CD4-positive, CD25-positive, alpha-beta regulatory T cell (primary cell): ENCODE measurements at regions not wholly inside any gene's neighbourhood (a gene's known extent, or its start where the extent isn't known, plus 50 kb on each side); places are given as distances from the start of the nearest gene placed in this dataset.

Experiments
- ATAC-seq, 2 donors: fragments of 150-1000 bp; cut with Tn5 transposase; one replicate each; pipeline ENCODE4 v1.10.0; 2021; ENCODE audit warnings: low read depth in 2 of 2, moderate number of reproducible peaks in 2 of 2, moderate library complexity in 1 of 2
- DNase-seq, 3 donors: peaks; one replicate each; pipeline versions ENCODE4 v3.0.0 to v3.0.0-alpha.2; 2012 to 2022; ENCODE audit warnings: mixed read lengths in 1 of 3
- H3K27ac ChIP-seq: one replicate; pipeline ENCODE4 v1.7.0; 2013; ENCODE audit warnings: mild to moderate bottlenecking, low read length; ENCODE audit not compliant: insufficient read depth, poor library complexity, severe bottlenecking
- H3K27me3 ChIP-seq: one replicate; pipeline ENCODE4 v1.7.0; 2013; ENCODE audit warnings: low read length; ENCODE audit not compliant: control insufficient read depth, insufficient read depth
- H3K36me3 ChIP-seq: one replicate; pipeline ENCODE4 v1.7.0; 2013; ENCODE audit warnings: mild to moderate bottlenecking, low read length, moderate library complexity; ENCODE audit not compliant: control insufficient read depth, insufficient read depth
- H3K4me1 ChIP-seq: 2 replicates; pipeline ENCODE4 v1.7.0; 2013; ENCODE audit warnings: mild to moderate bottlenecking, low read length; ENCODE audit not compliant: insufficient read depth, control insufficient read depth, poor library complexity, severe bottlenecking
- H3K4me3 ChIP-seq: one replicate; pipeline ENCODE4 v1.7.0; 2013; ENCODE audit warnings: low read depth, mild to moderate bottlenecking, low read length, moderate library complexity
- H3K9me3 ChIP-seq, 2 experiments: 1 replicate in 1 of 2; 2 replicates in 1 of 2; pipeline ENCODE4 v1.7.0; 2013; ENCODE audit warnings: low read length in 2 of 2, mild to moderate bottlenecking in 1 of 2, moderate library complexity in 1 of 2; ENCODE audit not compliant: control insufficient read depth in 2 of 2
- H3K27ac Mint-ChIP-seq, 3 donors: one replicate each; pipeline ENCODE4 v1.8.0; 2020 to 2022; ENCODE audit warnings: mild to moderate bottlenecking in 3 of 3, mixed read lengths in 3 of 3, moderate library complexity in 2 of 3
- H3K27me3 Mint-ChIP-seq: one replicate; pipeline ENCODE4 v1.8.0; 2022; ENCODE audit warnings: mild to moderate bottlenecking, mixed read lengths
- H3K36me3 Mint-ChIP-seq: one replicate; pipeline ENCODE4 v1.8.0; 2020; ENCODE audit warnings: mixed read lengths
- H3K4me1 Mint-ChIP-seq, 4 donors: one replicate each; pipeline ENCODE4 v1.8.0; 2020 to 2022; ENCODE audit warnings: mixed read lengths in 4 of 4, mild to moderate bottlenecking in 1 of 4
- H3K4me3 Mint-ChIP-seq, 4 donors: one replicate each; pipeline ENCODE4 v1.8.0; 2020 to 2022; ENCODE audit warnings: mild to moderate bottlenecking in 4 of 4, mixed read lengths in 4 of 4, moderate library complexity in 3 of 4
- H3K9me3 Mint-ChIP-seq, 7 donors: one replicate each; pipeline ENCODE4 v1.8.0; 2020 to 2022; ENCODE audit warnings: mixed read lengths in 7 of 7, mild to moderate bottlenecking in 3 of 7, moderate library complexity in 2 of 7

GRCh38 chr3:87413814-87414213, 137.4 kb upstream of the POU1F1 start:
- Mint-ChIP-seq H3K27ac (no peak overlapping the region), H3K4me1 (no peaks in the 10 kb centered on the region), H3K27me3 (no peaks in the 10 kb centered on the region), H3K36me3 (no peaks in the 10 kb centered on the region), H3K4me3 (no peak overlapping the region), H3K9me3 (peaks cover 0 to 2% (median 0%) of the 10 kb centered on the region in 7 donors)
- ATAC-seq (no peak), DNase-seq (no peak)
- Histone ChIP-seq H3K36me3 (no peaks in the 10 kb centered on the region), H3K27ac (no peak overlapping the region), H3K4me3 (no peak overlapping the region), H3K27me3 (no peaks in the 10 kb centered on the region), H3K4me1 (no peaks in the 10 kb centered on the region), H3K9me3 (no peaks in the 10 kb centered on the region)

GRCh38 chr3:87410110-87410509, 133.7 kb upstream of the POU1F1 start:
- H3K4me3 Mint-ChIP-seq: no peak overlapping the region
- no peaks in the 10 kb centered on the region for H3K9me3 ChIP-seq
- H3K36me3 Mint-ChIP-seq: no peaks in the 10 kb centered on the region

GRCh38 chr3:87398168-87398801, 121.9 kb upstream of the POU1F1 start:
- no peak for ATAC-seq
- Histone ChIP-seq H3K36me3 (no peaks in the 10 kb centered on the region), H3K27ac (no peak overlapping the region), H3K4me1 (no peaks in the 10 kb centered on the region), H3K27me3 (no peaks in the 10 kb centered on the region), H3K4me3 (no peak overlapping the region), H3K9me3 (no peaks in the 10 kb centered on the region)
- Mint-ChIP-seq H3K4me1 (no peaks in the 10 kb centered on the region), H3K36me3 (no peaks in the 10 kb centered on the region), H3K9me3 (peaks cover 0 to 5% (median 2%) of the 10 kb centered on the region in 7 donors), H3K4me3 (no peak overlapping the region), H3K27me3 (no peaks in the 10 kb centered on the region), H3K27ac (no peak overlapping the region)
- DNase-seq: no peak

More at GRCh38 chr3:87410110-87410509, 133.7 kb upstream of the POU1F1 start:
- H3K27me3 Mint-ChIP-seq: no peaks in the 10 kb centered on the region
- ATAC-seq (no peak), DNase-seq (no peak)
- no peaks in the 10 kb centered on the region for H3K4me1 ChIP-seq
- no peak overlapping the region for H3K27ac ChIP-seq
- H3K9me3 Mint-ChIP-seq: peaks cover 0 to 3% (median 0%) of the 10 kb centered on the region in 7 donors
- no peaks in the 10 kb centered on the region for H3K4me1 Mint-ChIP-seq
- no peak overlapping the region for H3K4me3 ChIP-seq
- no peaks in the 10 kb centered on the region for H3K36me3 ChIP-seq
- no peak overlapping the region for H3K27ac Mint-ChIP-seq
- no peaks in the 10 kb centered on the region for H3K27me3 ChIP-seq

GRCh38 chr3:87397211-87397610, 120.8 kb upstream of the POU1F1 start:
- Histone ChIP-seq H3K27ac (no peak overlapping the region), H3K27me3 (no peaks in the 10 kb centered on the region), H3K4me3 (no peak overlapping the region), H3K9me3 (no peaks in the 10 kb centered on the region), H3K36me3 (no peaks in the 10 kb centered on the region), H3K4me1 (no peaks in the 10 kb centered on the region)
- ATAC-seq (no peak), DNase-seq (no peak)
- no peaks in the 10 kb centered on the region for H3K27me3 Mint-ChIP-seq
- no peak overlapping the region for H3K4me3 Mint-ChIP-seq
- no peaks in the 10 kb centered on the region for H3K4me1 Mint-ChIP-seq
- H3K27ac Mint-ChIP-seq: no peak overlapping the region
- no peaks in the 10 kb centered on the region for H3K36me3 Mint-ChIP-seq
- peaks cover 0 to 5% (median 2%) of the 10 kb centered on the region in 7 donors for H3K9me3 Mint-ChIP-seq

GRCh38 chr3:87390821-87391220, 114.4 kb upstream of the POU1F1 start:
- Histone ChIP-seq H3K36me3 (no peaks in the 10 kb centered on the region), H3K27me3 (no peaks in the 10 kb centered on the region), H3K4me3 (no peak overlapping the region), H3K27ac (no peak overlapping the region), H3K4me1 (no peaks in the 10 kb centered on the region), H3K9me3 (no peaks in the 10 kb centered on the region)
- Mint-ChIP-seq H3K27ac (no peak overlapping the region), H3K4me1 (no peaks in the 10 kb centered on the region), H3K36me3 (no peaks in the 10 kb centered on the region), H3K4me3 (no peak overlapping the region), H3K9me3 (peaks cover 0 to 5% (median 1%) of the 10 kb centered on the region in 7 donors), H3K27me3 (no peaks in the 10 kb centered on the region)
- no peak for DNase-seq
- ATAC-seq: no peak

GRCh38 chr3:87390353-87390752, 114.0 kb upstream of the POU1F1 start:
- DNase-seq (no peak), ATAC-seq (no peak)
- Histone ChIP-seq H3K4me1 (no peaks in the 10 kb centered on the region), H3K4me3 (no peak overlapping the region), H3K36me3 (no peaks in the 10 kb centered on the region), H3K27me3 (no peaks in the 10 kb centered on the region), H3K27ac (no peak overlapping the region), H3K9me3 (no peaks in the 10 kb centered on the region)
- H3K27me3 Mint-ChIP-seq: no peaks in the 10 kb centered on the region
- no peaks in the 10 kb centered on the region for H3K36me3 Mint-ChIP-seq
- H3K4me3 Mint-ChIP-seq: no peak overlapping the region
- peaks cover 0 to 5% (median 1%) of the 10 kb centered on the region in 7 donors for H3K9me3 Mint-ChIP-seq
- H3K4me1 Mint-ChIP-seq: no peaks in the 10 kb centered on the region
- no peak overlapping the region for H3K27ac Mint-ChIP-seq

- Mint-ChIP-seq H3K27ac (no peak overlapping the region), H3K27me3 (no peaks in the 10 kb centered on the region), H3K9me3 (peaks cover 0 to 2% (median 0%) of the 10 kb centered on the region in 7 donors), H3K4me3 (no peak overlapping the region), H3K36me3 (no peaks in the 10 kb centered on the region), H3K4me1 (no peaks in the 10 kb centered on the region)
- no peaks in the 10 kb centered on the region for H3K36me3 ChIP-seq
- no peak for DNase-seq
- no peak overlapping the region for H3K4me3 ChIP-seq
- H3K9me3 ChIP-seq: no peaks in the 10 kb centered on the region
- no peaks in the 10 kb centered on the region for H3K27me3 ChIP-seq
- H3K27ac ChIP-seq: no peak overlapping the region
- ATAC-seq: no peak
- H3K4me1 ChIP-seq: no peaks in the 10 kb centered on the region
Observed at GRCh38 chr3:87375231-87375682, 98.9 kb upstream of the POU1F1 start.

GRCh38 chr3:87370007-87370406, 93.6 kb upstream of the POU1F1 start:
- H3K4me1 ChIP-seq: no peaks in the 10 kb centered on the region
- no peaks in the 10 kb centered on the region for H3K27me3 Mint-ChIP-seq
- ATAC-seq: no peak
- no peaks in the 10 kb centered on the region for H3K36me3 Mint-ChIP-seq
- H3K4me3 Mint-ChIP-seq: no peak overlapping the region
- no peak overlapping the region for H3K4me3 ChIP-seq
- H3K4me1 Mint-ChIP-seq: no peaks in the 10 kb centered on the region
- H3K27ac ChIP-seq: no peak overlapping the region
- no peaks in the 10 kb centered on the region for H3K36me3 ChIP-seq
- peaks cover 0 to 2% (median 0%) of the 10 kb centered on the region in 7 donors for H3K9me3 Mint-ChIP-seq
- no peak for DNase-seq
- no peak overlapping the region for H3K27ac Mint-ChIP-seq
- no peaks in the 10 kb centered on the region for H3K27me3 ChIP-seq
- H3K9me3 ChIP-seq: no peaks in the 10 kb centered on the region
